Tibial artery (tissue), 4 donors: ENCODE measurements at regions not wholly inside any gene's neighbourhood (a gene's known extent, or its start where the extent isn't known, plus 50 kb on each side); places are given as distances from the start of the nearest gene placed in this dataset.

Source experiments
- DNase-seq, 2 donors: peaks; one replicate each; pipeline ENCODE4 v3.0.0-alpha.2; 2019
- H3K27ac ChIP-seq, 2 donors: fragments of 200-600 bp; sonication (generic) in 1 of 2; 1 replicate in 1 of 2; 2 replicates in 1 of 2; pipeline ENCODE4 v1.5.1; 2018 to 2019; ENCODE audit warnings: mild to moderate bottlenecking in 1 of 2
- H3K27me3 ChIP-seq, 2 donors: fragments of 200-600 bp; sonication (generic) in 1 of 2; one replicate each; pipeline versions ENCODE4 v1.5.1 to v1.6.0; 2016 to 2019
- H3K36me3 ChIP-seq, 3 donors: fragments of 200-600 bp; sonication (generic) in 2 of 3; one replicate each; pipeline ENCODE4 v1.5.1; 2016 to 2019; ENCODE audit warnings: mild to moderate bottlenecking in 2 of 3
- H3K4me1 ChIP-seq, 4 donors: fragments of 200-600 bp; sonication (generic) in 2 of 4; 1 replicate in 3 of 4; 2 replicates in 1 of 4; pipeline ENCODE4 v1.5.1; 2016 to 2019
- H3K4me3 ChIP-seq, 2 donors: fragments of 200-600 bp; sonication (generic) in 1 of 2; 1 replicate in 1 of 2; 2 replicates in 1 of 2; pipeline ENCODE4 v1.5.1; 2018 to 2019; ENCODE audit warnings: mild to moderate bottlenecking in 2 of 2
- H3K9me3 ChIP-seq, 3 donors: fragments of 200-600 bp; sonication (generic) in 1 of 3; one replicate each; pipeline ENCODE4 v1.5.1; 2016 to 2019
- CTCF ChIP-seq, 2 experiments: fragments of 200-600 bp in 1 of 2; fragments of 450-650 bp in 1 of 2; IDR thresholded peaks; one replicate each; pipeline ENCODE4 v1.5.1; 2017 to 2019; ENCODE audit warnings: antibody characterized with exemption in 2 of 2, mild to moderate bottlenecking in 1 of 2, moderate library complexity in 1 of 2
- intact Hi-C: fragments of 100-400 bp; cut with DNase I; formaldehyde crosslinking; loops from one replicate; pipeline ENCODE4 v1.15.0; 2023; ENCODE audit warnings: low total_unique reads

GRCh38 chr7:88460650-88461049 lies 154.0 kb upstream of the STEAP4 start:
- no peak for TF ChIP-seq CTCF (IDR thresholded peaks at IDR 0.05)
- Histone ChIP-seq H3K27ac (no peak overlapping the region), H3K9me3 (no peaks in the 10 kb centered on the region), H3K36me3 (no peaks in the 10 kb centered on the region), H3K27me3 (no peaks in the 10 kb centered on the region), H3K4me1 (no peaks in the 10 kb centered on the region), H3K4me3 (no peak overlapping the region)
- DNase-seq = no peak
- intact Hi-C loops = no loop called here

GRCh38 chr7:88458946-88459345 lies 152.3 kb upstream of the STEAP4 start:
- TF ChIP-seq CTCF (IDR thresholded peaks at IDR 0.05) = no peak
- H3K4me1 ChIP-seq = no peaks in the 10 kb centered on the region
- H3K9me3 ChIP-seq = no peaks in the 10 kb centered on the region
- intact Hi-C loops = no loop called here
- H3K27me3 ChIP-seq = no peaks in the 10 kb centered on the region
- no peak overlapping the region for H3K4me3 ChIP-seq
- no peak overlapping the region for H3K27ac ChIP-seq
- H3K36me3 ChIP-seq = no peaks in the 10 kb centered on the region
- no peak for DNase-seq

GRCh38 chr7:88458279-88458678 lies 151.6 kb upstream of the STEAP4 start:
- H3K27me3 ChIP-seq = no peaks in the 10 kb centered on the region
- H3K4me1 ChIP-seq = no peaks in the 10 kb centered on the region
- H3K4me3 ChIP-seq = no peak overlapping the region
- no peak for DNase-seq
- no peak for TF ChIP-seq CTCF (IDR thresholded peaks at IDR 0.05)
- H3K9me3 ChIP-seq = no peaks in the 10 kb centered on the region
- no peaks in the 10 kb centered on the region for H3K36me3 ChIP-seq
- no peak overlapping the region for H3K27ac ChIP-seq
- intact Hi-C loops = no loop called here

- intact Hi-C loops = no loop called here
- DNase-seq = no peak
These were observed 150.6 kb upstream of the STEAP4 start for GRCh38 chr7:88457320-88457719.

GRCh38 chr7:88456490-88456889 lies 149.8 kb upstream of the STEAP4 start:
- Histone ChIP-seq H3K36me3 (no peaks in the 10 kb centered on the region), H3K27me3 (no peaks in the 10 kb centered on the region), H3K27ac (no peak overlapping the region), H3K4me1 (no peaks in the 10 kb centered on the region), H3K4me3 (no peak overlapping the region), H3K9me3 (no peaks in the 10 kb centered on the region)
- DNase-seq = no peak
- intact Hi-C loops = no loop called here
- no peak for TF ChIP-seq CTCF (IDR thresholded peaks at IDR 0.05)

More at GRCh38 chr7:88457320-88457719, 150.6 kb upstream of the STEAP4 start:
- Histone ChIP-seq H3K27ac (no peak overlapping the region), H3K4me1 (no peaks in the 10 kb centered on the region), H3K9me3 (no peaks in the 10 kb centered on the region), H3K27me3 (no peaks in the 10 kb centered on the region), H3K4me3 (no peak overlapping the region), H3K36me3 (no peaks in the 10 kb centered on the region)
- TF ChIP-seq CTCF (IDR thresholded peaks at IDR 0.05) = no peak

- H3K4me1 ChIP-seq = no peaks in the 10 kb centered on the region
- no peak for DNase-seq
- H3K9me3 ChIP-seq = no peaks in the 10 kb centered on the region
- no peaks in the 10 kb centered on the region for H3K27me3 ChIP-seq
- no peak for TF ChIP-seq CTCF (IDR thresholded peaks at IDR 0.05)
- H3K36me3 ChIP-seq = no peaks in the 10 kb centered on the region
- intact Hi-C loops = no loop called here
- H3K4me3 ChIP-seq = no peak overlapping the region
- H3K27ac ChIP-seq = no peak overlapping the region
These were observed 149.0 kb upstream of the STEAP4 start for GRCh38 chr7:88455696-88456095.
